Mucosa of descending colon (tissue), 3 donors: ENCODE measurements at regions not wholly inside any gene's neighbourhood (a gene's known extent, or its start where the extent isn't known, plus 50 kb on each side); places are given as distances from the start of the nearest gene placed in this dataset.

ENCODE experiments used
- ATAC-seq: fragments of 200-7000 bp; cut with Tn5 transposase; one replicate; pipeline ENCODE4 v1.9.1; 2020; ENCODE audit warnings: mild to moderate bottlenecking, moderate library complexity
- DNase-seq, 3 donors: peaks; one replicate each; pipeline ENCODE4 v3.0.0-alpha.2; 2020
- H3K36me3 ChIP-seq: fragments of 200-600 bp; one replicate; pipeline ENCODE4 v1.8.0; 2021; ENCODE audit warnings: low read depth, mild to moderate bottlenecking
- H3K4me1 ChIP-seq: fragments of 200-600 bp; one replicate; pipeline ENCODE4 v1.8.0; 2021; ENCODE audit warnings: low read depth, mild to moderate bottlenecking
- H3K4me3 ChIP-seq: fragments of 200-600 bp; one replicate; pipeline ENCODE4 v1.8.0; 2021; ENCODE audit warnings: mild to moderate bottlenecking
- H3K9me3 ChIP-seq: fragments of 200-600 bp; one replicate; pipeline ENCODE4 v1.8.0; 2021; ENCODE audit warnings: mild to moderate bottlenecking
- intact Hi-C, 2 donors: fragments of 100-400 bp; cut with DNase I in 1 of 2; cut with micrococcal nuclease in 1 of 2; formaldehyde crosslinking; loops; one replicate each; pipeline versions ENCODE4 v1.11.0 to v1.11.1; 2022; cut with DNase I, micrococcal nuclease
- TF ChIP-seq, protein P1 (sequence below): fragments of 200-600 bp; IDR thresholded peaks from one replicate; pipeline ENCODE4 v1.8.0; 2022; ENCODE audit warnings: antibody characterized with exemption, mild to moderate bottlenecking
- donor health status: DM: no; HTN: no; CAD: no; lungs with moderate emphysema.
- donor health status: DM: no; HTN: no; CAD: no.
- donor health status: DM: no; HTN: yes; CAD: no.

- TF ChIP-seq, protein P1, sequence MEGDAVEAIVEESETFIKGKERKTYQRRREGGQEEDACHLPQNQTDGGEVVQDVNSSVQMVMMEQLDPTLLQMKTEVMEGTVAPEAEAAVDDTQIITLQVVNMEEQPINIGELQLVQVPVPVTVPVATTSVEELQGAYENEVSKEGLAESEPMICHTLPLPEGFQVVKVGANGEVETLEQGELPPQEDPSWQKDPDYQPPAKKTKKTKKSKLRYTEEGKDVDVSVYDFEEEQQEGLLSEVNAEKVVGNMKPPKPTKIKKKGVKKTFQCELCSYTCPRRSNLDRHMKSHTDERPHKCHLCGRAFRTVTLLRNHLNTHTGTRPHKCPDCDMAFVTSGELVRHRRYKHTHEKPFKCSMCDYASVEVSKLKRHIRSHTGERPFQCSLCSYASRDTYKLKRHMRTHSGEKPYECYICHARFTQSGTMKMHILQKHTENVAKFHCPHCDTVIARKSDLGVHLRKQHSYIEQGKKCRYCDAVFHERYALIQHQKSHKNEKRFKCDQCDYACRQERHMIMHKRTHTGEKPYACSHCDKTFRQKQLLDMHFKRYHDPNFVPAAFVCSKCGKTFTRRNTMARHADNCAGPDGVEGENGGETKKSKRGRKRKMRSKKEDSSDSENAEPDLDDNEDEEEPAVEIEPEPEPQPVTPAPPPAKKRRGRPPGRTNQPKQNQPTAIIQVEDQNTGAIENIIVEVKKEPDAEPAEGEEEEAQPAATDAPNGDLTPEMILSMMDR: no peak
- DNase-seq: no peak
- H3K9me3 ChIP-seq: no peaks in the 10 kb centered on the region
- intact Hi-C loops: no loop called here
- H3K4me3 ChIP-seq: no peak overlapping the region
- no peaks in the 10 kb centered on the region for H3K4me1 ChIP-seq
- ATAC-seq: no peak
- H3K36me3 ChIP-seq: no peaks in the 10 kb centered on the region
These were observed 425.7 kb downstream of the PID1 start for GRCh38 chr2:228845162-228845925.

GRCh38 chr2:228841877-228842276 is 429.2 kb downstream of the PID1 start:
- ATAC-seq: peak; percentile 48
- no peaks in the 10 kb centered on the region for H3K4me1 ChIP-seq
- intact Hi-C loops: no loop called here

DNA sequence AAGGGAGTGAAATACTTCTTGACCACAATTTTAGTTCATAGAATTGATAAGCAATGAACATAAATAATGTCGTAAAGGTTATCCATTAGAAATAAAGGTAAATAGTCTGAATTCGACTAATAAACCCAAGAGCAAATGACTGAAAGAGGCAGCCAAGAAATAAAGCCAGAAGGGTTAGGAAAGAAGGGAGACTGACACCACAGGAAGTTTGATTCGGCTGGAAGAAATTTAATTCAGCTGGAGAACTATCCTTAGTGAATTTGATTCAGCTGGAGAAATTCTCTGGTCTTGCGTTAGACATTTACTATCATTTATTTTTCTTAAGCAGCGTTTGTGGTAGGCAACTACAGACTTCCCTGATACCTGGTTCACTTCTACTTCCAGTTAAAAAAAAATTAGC is 429.6 kb downstream of the PID1 start:
- Histone ChIP-seq H3K9me3 (no peaks in the 10 kb centered on the region), H3K36me3 (no peaks in the 10 kb centered on the region), H3K4me3 (no peak overlapping the region), H3K4me1 (no peaks in the 10 kb centered on the region)
- intact Hi-C loops: no loop called here
- no peak for ATAC-seq
- DNase-seq: no peak
- TF ChIP-seq, protein P1: no peak

More at GRCh38 chr2:228841877-228842276, 429.2 kb downstream of the PID1 start:
- no peaks in the 10 kb centered on the region for H3K36me3 ChIP-seq
- no peak overlapping the region for H3K4me3 ChIP-seq
- no peaks in the 10 kb centered on the region for H3K9me3 ChIP-seq
- no peak for DNase-seq
- TF ChIP-seq, protein P1: no peak

GRCh38 chr2:228840743-228841114 is 430.4 kb downstream of the PID1 start:
- no peaks in the 10 kb centered on the region for H3K4me1 ChIP-seq
- H3K9me3 ChIP-seq: no peaks in the 10 kb centered on the region
- no peak for ATAC-seq
- no peaks in the 10 kb centered on the region for H3K36me3 ChIP-seq
- intact Hi-C loops: no loop called here
- no peak for DNase-seq
- TF ChIP-seq, protein P1: no peak
- no peak overlapping the region for H3K4me3 ChIP-seq

DNA sequence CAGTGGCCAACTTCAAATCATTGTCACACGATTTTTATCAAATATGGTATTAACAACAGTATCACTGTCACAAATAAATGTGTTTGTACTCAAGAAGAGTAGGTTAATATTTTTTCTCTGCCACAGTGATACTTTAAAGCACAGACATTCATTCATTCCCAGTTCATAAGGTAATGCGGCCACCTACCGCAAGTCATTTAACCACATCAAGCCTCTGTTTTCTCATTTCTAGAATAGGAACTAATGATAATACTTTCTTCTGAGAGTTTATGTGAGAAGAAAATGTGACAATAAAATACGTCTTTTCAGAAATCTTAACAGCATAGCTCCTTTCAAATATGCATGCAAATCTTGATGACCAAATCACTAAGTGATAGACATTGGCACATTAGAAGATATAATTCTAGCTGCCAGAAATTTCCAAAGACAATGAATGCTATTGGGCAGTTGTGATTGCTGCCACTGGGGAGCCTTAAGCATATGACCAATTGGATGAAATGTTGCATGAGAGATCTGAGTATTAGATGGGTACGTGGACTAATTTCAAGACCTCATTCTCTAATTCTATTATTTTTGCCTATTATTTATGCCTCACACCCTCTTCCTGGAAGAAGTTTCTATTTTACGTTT is 430.9 kb downstream of the PID1 start:
- intact Hi-C loops: no loop called here
- Histone ChIP-seq H3K36me3 (no peaks in the 10 kb centered on the region), H3K4me3 (no peak overlapping the region), H3K4me1 (no peaks in the 10 kb centered on the region), H3K9me3 (no peaks in the 10 kb centered on the region)
- DNase-seq: no peak
- ATAC-seq: no peak
- TF ChIP-seq, protein P1: no peak
